HG02870 (cell line): ENCODE measurements at regions not wholly inside any gene's neighbourhood (a gene's known extent, or its start where the extent isn't known, plus 50 kb on each side); places are given as distances from the start of the nearest gene placed in this dataset.

ENCODE experiments used
- ATAC-seq: cut with Tn5 transposase; IDR thresholded peaks from one replicate; pipeline ENCODE4 v1.9.1; 2021; ENCODE audit warnings: mild to moderate bottlenecking, moderate library complexity; ENCODE audit not compliant: unreplicated experiment

GRCh38 chr9:82923912-82924605 is 138.9 kb downstream of the RASEF start:
- ATAC-seq, result no peak
